ENCODE measurements at regions not wholly inside any gene's neighbourhood (a gene's known extent, or its start where the extent isn't known, plus 50 kb on each side); places are given as distances from the start of the nearest gene placed in this dataset.

DNA sequence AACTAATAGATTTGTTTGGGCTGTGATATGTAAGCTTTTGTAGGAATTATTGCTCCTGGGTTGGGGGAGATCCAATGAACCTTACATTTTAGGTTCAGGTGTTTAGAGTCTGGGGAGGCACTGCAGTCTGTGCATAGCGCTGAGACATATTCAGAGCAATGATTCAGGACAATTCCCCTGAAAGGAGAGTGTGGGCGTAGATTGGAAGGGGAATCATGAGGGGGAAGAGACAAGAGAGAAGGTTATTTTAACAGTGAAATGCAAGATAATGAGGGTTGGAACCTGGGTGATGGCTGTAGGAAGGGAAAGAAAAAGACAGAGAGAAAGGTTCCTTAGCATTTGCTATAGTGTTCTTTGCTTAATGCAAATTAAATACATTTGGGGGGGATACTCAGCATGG lies 1013.4 kb downstream of the REEP3 start:
- H3K4me3 ChIP-seq (ENCODE audit: low read length in 2 of 2): no peak overlapping the region
- 92% methylated on average over 2 of the region's 2 CpGs for WGBS
- no peak for DNase-seq (ENCODE audit: low read depth in 6 of 9, low spot score in 9 of 9)
- H3K4me1 ChIP-seq (ENCODE audit: control insufficient read depth in 2 of 2, insufficient read depth in 2 of 2, low read length in 2 of 2): no peaks in the 10 kb centered on the region
- no peak overlapping the region for H3K27ac ChIP-seq (ENCODE audit: low read depth in 1 of 2, low read length in 1 of 2)
- H3K27me3 ChIP-seq (ENCODE audit: control insufficient read depth in 2 of 2, insufficient read depth in 1 of 2, low read length in 1 of 2): no peaks in the 10 kb centered on the region
- no peaks in the 10 kb centered on the region for H3K36me3 ChIP-seq (ENCODE audit: control insufficient read depth in 2 of 2, insufficient read depth in 2 of 2, low read length in 1 of 2)
- H3K9me3 ChIP-seq (ENCODE audit: control insufficient read depth in 2 of 2, insufficient read depth in 1 of 2, low read length in 1 of 2): no peaks in the 10 kb centered on the region

DNA sequence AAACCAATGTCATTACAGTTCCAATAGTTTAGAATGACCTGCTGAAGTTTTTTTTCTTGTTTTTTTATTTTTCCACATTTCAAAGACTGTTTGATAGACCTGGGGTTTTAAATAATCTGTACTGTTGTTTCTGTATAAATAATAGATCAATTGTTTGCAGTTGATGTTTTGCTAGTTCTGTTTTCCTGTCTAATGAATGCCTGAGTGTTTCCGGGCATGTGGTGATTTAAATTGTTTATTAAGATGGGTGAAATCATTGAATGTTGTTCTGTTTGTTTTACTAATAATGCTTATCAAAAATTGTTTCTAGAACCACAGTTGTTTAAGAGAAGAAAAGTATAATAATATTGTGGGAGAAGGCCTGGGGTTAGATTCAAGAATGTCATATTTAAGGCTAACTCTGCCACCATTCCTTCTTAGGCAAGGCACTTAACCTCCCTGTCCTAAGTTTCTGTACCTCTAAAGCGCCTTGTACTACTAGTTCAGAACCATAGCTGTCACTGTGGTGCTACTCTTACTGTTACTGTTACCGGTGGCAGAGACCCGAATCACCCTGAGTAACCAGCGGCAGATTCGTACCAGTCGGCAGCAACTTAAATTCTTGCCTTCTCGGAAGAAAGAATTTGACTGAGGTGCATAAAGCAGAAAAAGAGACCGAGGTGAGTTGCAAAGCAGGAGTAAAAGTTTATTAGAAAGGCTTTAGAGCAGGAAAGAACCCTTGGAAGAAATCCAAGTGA lies 1014.1 kb downstream of the REEP3 start:
- H3K9me3 ChIP-seq (ENCODE audit: control insufficient read depth in 2 of 2, insufficient read depth in 1 of 2, low read length in 1 of 2): no peaks in the 10 kb centered on the region
- H3K27ac ChIP-seq (ENCODE audit: low read depth in 1 of 2, low read length in 1 of 2): no peak overlapping the region
- no peaks in the 10 kb centered on the region for H3K36me3 ChIP-seq (ENCODE audit: control insufficient read depth in 2 of 2, insufficient read depth in 2 of 2, low read length in 1 of 2)
- WGBS: 93% methylated on average over 9 of the region's 9 CpGs
- no peaks in the 10 kb centered on the region for H3K4me1 ChIP-seq (ENCODE audit: control insufficient read depth in 2 of 2, insufficient read depth in 2 of 2, low read length in 2 of 2)
- H3K4me3 ChIP-seq (ENCODE audit: low read length in 2 of 2): no peak overlapping the region
- no peaks in the 10 kb centered on the region for H3K27me3 ChIP-seq (ENCODE audit: control insufficient read depth in 2 of 2, insufficient read depth in 1 of 2, low read length in 1 of 2)
- no peak for DNase-seq (ENCODE audit: low read depth in 6 of 9, low spot score in 9 of 9)

DNA sequence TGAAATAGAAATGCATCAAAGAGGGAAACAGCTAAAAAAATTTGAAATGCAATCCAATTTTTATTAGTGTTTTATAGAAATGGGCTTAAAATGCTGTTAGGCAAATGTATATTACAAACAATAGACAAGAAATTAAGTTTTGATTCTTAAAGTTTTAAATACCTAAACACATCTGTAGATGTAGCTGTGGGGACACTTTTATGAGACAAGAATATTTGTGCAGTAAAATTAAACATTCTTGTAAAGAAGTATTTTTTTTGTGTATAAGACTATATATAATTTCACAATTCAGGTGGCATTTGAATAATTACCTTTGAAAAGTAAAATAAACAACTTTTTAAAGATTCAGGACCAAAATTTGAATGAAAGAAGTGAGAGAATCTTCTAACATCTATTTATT lies 1015.9 kb downstream of the REEP3 start:
- Histone ChIP-seq H3K27me3 (ENCODE audit: control insufficient read depth in 2 of 2, insufficient read depth in 1 of 2, low read length in 1 of 2) (no peaks in the 10 kb centered on the region), H3K4me3 (ENCODE audit: low read length in 2 of 2) (no peak overlapping the region), H3K36me3 (ENCODE audit: control insufficient read depth in 2 of 2, insufficient read depth in 2 of 2, low read length in 1 of 2) (no peaks in the 10 kb centered on the region), H3K9me3 (ENCODE audit: control insufficient read depth in 2 of 2, insufficient read depth in 1 of 2, low read length in 1 of 2) (no peaks in the 10 kb centered on the region), H3K4me1 (ENCODE audit: control insufficient read depth in 2 of 2, insufficient read depth in 2 of 2, low read length in 2 of 2) (no peaks in the 10 kb centered on the region), H3K27ac (ENCODE audit: low read depth in 1 of 2, low read length in 1 of 2) (no peak overlapping the region)
- no peak for DNase-seq (ENCODE audit: low read depth in 6 of 9, low spot score in 9 of 9)

DNA sequence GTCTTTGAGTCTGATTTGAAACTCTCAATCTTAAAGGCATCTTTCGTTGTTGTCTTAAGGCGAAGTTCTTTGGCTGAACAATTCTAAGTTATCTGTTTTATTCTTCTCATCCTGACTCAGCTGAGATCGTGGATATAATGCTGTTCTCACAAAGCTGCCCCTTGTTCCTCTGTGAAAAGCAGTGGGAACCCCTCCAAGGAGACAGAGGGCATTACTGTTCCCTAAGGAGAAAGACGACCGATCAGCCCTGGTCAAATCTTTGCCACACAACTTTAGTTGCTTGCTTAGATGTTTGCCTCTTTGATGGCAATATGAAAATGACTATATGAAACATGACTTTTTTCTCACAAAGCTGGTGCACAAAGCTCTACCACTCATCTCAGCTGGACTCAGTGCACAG lies 1016.7 kb downstream of the REEP3 start:
- DNase-seq (ENCODE audit: low read depth in 6 of 9, low spot score in 9 of 9): no peak
- 91% methylated on average over 5 of the region's 5 CpGs for WGBS

DNA sequence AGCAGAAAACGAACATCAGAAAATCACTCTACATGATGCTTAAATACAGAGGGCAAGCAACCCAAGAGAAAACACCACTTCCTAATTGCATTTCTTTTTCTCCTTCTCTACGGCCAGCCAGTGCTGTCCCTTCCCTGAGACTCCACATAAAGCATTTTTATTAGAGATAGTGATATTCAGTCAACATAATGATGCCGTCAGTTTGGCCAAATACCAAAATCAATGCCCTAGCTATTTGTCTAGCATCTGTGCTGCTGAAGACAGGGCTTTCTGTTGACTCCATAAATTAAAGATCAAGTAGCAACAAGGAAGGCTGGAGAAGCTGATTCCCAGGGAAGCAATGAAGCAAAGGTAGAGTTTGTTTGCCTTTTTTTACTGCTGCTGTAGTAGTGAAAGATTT lies 1024.9 kb downstream of the REEP3 start:
- DNase-seq (ENCODE audit: low read depth in 6 of 9, low spot score in 9 of 9): no peak
- H3K4me3 ChIP-seq (ENCODE audit: low read length in 2 of 2): no peak overlapping the region
- no peaks in the 10 kb centered on the region for H3K36me3 ChIP-seq (ENCODE audit: control insufficient read depth in 2 of 2, insufficient read depth in 2 of 2, low read length in 1 of 2)
- no peaks in the 10 kb centered on the region for H3K9me3 ChIP-seq (ENCODE audit: control insufficient read depth in 2 of 2, insufficient read depth in 1 of 2, low read length in 1 of 2)
- WGBS: 91% methylated on average over 3 of the region's 3 CpGs
- H3K27ac ChIP-seq (ENCODE audit: low read depth in 1 of 2, low read length in 1 of 2): no peak overlapping the region
- H3K27me3 ChIP-seq (ENCODE audit: control insufficient read depth in 2 of 2, insufficient read depth in 1 of 2, low read length in 1 of 2): no peaks in the 10 kb centered on the region
- no peaks in the 10 kb centered on the region for H3K4me1 ChIP-seq (ENCODE audit: control insufficient read depth in 2 of 2, insufficient read depth in 2 of 2, low read length in 2 of 2)

More for the DNA sequence above, 1016.7 kb downstream of the REEP3 start:
- Histone ChIP-seq H3K27me3 (ENCODE audit: control insufficient read depth in 2 of 2, insufficient read depth in 1 of 2, low read length in 1 of 2) (no peaks in the 10 kb centered on the region), H3K36me3 (ENCODE audit: control insufficient read depth in 2 of 2, insufficient read depth in 2 of 2, low read length in 1 of 2) (no peaks in the 10 kb centered on the region), H3K9me3 (ENCODE audit: control insufficient read depth in 2 of 2, insufficient read depth in 1 of 2, low read length in 1 of 2) (no peaks in the 10 kb centered on the region), H3K4me1 (ENCODE audit: control insufficient read depth in 2 of 2, insufficient read depth in 2 of 2, low read length in 2 of 2) (no peaks in the 10 kb centered on the region), H3K27ac (ENCODE audit: low read depth in 1 of 2, low read length in 1 of 2) (no peak overlapping the region), H3K4me3 (ENCODE audit: low read length in 2 of 2) (no peak overlapping the region)

DNA sequence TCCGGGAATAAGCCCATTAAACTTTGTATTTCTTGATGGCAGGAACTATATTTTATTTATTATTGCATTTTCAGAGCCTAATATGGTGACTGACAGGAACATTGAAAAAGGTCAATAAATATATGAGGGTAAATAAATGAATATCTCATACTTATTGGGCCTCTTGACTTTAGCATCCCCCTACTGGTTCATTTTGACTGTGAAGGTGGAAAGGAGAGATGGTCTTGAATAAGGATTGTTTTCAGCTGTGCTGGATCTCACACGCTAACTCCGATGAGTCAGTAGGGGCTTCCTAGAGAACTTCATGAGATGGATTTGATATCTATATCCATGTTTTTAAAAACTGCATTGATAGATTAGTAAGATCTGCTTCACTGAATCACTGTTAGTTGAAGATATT lies 1026.0 kb downstream of the REEP3 start:
- Histone ChIP-seq H3K27me3 (ENCODE audit: control insufficient read depth in 2 of 2, insufficient read depth in 1 of 2, low read length in 1 of 2) (no peaks in the 10 kb centered on the region), H3K9me3 (ENCODE audit: control insufficient read depth in 2 of 2, insufficient read depth in 1 of 2, low read length in 1 of 2) (no peaks in the 10 kb centered on the region), H3K36me3 (ENCODE audit: control insufficient read depth in 2 of 2, insufficient read depth in 2 of 2, low read length in 1 of 2) (no peaks in the 10 kb centered on the region), H3K4me1 (ENCODE audit: control insufficient read depth in 2 of 2, insufficient read depth in 2 of 2, low read length in 2 of 2) (no peaks in the 10 kb centered on the region), H3K4me3 (ENCODE audit: low read length in 2 of 2) (no peak overlapping the region), H3K27ac (ENCODE audit: low read depth in 1 of 2, low read length in 1 of 2) (no peak overlapping the region)
- WGBS: 95% methylated on average over 3 of the region's 3 CpGs
- no peak for DNase-seq (ENCODE audit: low read depth in 6 of 9, low spot score in 9 of 9)

DNA sequence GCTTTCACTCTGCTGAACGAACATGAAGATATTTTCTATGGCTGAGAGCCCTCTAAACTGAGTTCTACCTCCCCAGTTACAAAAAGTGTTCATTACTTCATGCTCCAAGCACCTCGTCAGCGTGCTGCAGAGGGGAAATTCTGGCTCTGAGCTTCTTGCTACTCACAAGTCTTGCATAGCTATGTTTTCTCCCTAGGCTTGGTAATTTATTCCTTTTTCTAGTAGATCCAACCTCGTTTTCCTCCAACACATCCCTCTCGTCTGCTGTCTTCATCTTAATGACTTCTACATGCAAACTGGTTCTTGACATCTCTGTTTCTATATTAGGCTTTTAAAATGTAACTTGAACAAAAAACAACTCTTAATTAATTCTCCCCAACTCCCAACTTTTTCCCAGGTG lies 1034.5 kb downstream of the REEP3 start:
- no peak for DNase-seq (ENCODE audit: low read depth in 6 of 9, low spot score in 9 of 9)

DNA sequence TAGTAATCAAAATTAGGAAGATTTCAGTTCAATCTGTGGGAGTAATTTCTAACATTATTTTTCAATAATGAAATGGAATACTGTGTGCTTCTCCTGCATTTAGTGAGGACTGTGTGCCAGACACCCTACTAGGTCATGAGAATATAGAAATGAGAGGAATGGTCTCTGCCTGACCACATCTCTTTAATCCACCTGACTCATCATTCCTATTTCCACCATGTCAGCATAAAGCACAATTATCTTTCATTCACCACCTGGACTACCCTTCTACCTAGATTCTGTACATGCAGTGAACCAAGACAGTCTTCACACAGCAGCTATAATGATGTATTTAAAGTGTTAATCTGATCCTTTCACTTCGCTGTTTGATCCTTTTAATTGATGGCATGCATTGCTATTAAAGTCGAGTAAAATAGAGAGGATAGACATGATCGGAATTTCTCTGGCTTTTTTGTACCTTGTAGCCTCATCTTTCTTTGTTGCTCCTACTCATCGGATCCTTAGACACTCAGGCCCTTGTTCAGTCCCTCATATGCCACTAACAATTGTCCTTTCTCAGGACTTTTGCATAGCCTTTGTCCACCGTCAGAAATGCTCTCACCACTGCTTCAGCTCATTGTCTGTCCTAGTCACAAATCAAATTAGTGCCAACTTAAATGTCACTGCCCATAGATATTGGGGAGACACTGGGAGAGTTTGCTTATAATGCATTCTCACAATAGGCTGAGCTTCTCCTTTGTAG lies 1037.1 kb downstream of the REEP3 start:
- Histone ChIP-seq H3K4me3 (ENCODE audit: low read length in 2 of 2) (no peak overlapping the region), H3K27ac (ENCODE audit: low read depth in 1 of 2, low read length in 1 of 2) (no peak overlapping the region), H3K9me3 (ENCODE audit: control insufficient read depth in 2 of 2, insufficient read depth in 1 of 2, low read length in 1 of 2) (no peaks in the 10 kb centered on the region), H3K36me3 (ENCODE audit: control insufficient read depth in 2 of 2, insufficient read depth in 2 of 2, low read length in 1 of 2) (no peaks in the 10 kb centered on the region), H3K27me3 (ENCODE audit: control insufficient read depth in 2 of 2, insufficient read depth in 1 of 2, low read length in 1 of 2) (no peaks in the 10 kb centered on the region), H3K4me1 (ENCODE audit: control insufficient read depth in 2 of 2, insufficient read depth in 2 of 2, low read length in 2 of 2) (no peaks in the 10 kb centered on the region)
- DNase-seq (ENCODE audit: low read depth in 6 of 9, low spot score in 9 of 9): no peak
- 87% methylated on average over 5 of the region's 5 CpGs for WGBS

More for the DNA sequence above, 1034.5 kb downstream of the REEP3 start:
- H3K27me3 ChIP-seq (ENCODE audit: control insufficient read depth in 2 of 2, insufficient read depth in 1 of 2, low read length in 1 of 2): no peaks in the 10 kb centered on the region
- H3K4me3 ChIP-seq (ENCODE audit: low read length in 2 of 2): no peak overlapping the region
- H3K4me1 ChIP-seq (ENCODE audit: control insufficient read depth in 2 of 2, insufficient read depth in 2 of 2, low read length in 2 of 2): no peaks in the 10 kb centered on the region
- H3K27ac ChIP-seq (ENCODE audit: low read depth in 1 of 2, low read length in 1 of 2): no peak overlapping the region
- H3K36me3 ChIP-seq (ENCODE audit: control insufficient read depth in 2 of 2, insufficient read depth in 2 of 2, low read length in 1 of 2): no peaks in the 10 kb centered on the region
- no peaks in the 10 kb centered on the region for H3K9me3 ChIP-seq (ENCODE audit: control insufficient read depth in 2 of 2, insufficient read depth in 1 of 2, low read length in 1 of 2)
- 85% methylated on average over 5 of the region's 5 CpGs for WGBS

DNA sequence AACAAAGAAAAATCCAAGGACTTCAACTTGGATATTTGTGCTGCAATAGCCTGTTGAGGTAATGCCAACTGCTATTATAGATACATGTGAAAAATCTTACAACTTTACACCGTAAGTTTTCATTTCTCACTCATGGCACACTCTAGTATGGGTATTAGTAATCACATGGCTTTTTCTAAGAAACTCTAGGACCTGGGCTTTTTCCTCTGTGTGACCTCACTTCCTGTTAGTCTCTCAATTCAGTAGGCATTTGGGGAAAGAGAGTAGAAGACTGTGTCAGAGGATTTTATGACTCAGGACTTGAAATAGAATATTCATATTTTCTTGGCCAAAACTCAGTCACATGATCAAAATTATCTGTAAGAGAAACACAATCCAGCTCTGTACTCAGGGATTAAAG lies 1049.9 kb downstream of the REEP3 start:
- no peaks in the 10 kb centered on the region for H3K4me1 ChIP-seq (ENCODE audit: control insufficient read depth in 2 of 2, insufficient read depth in 2 of 2, low read length in 2 of 2)
- peaks cover 0 to 14% of the 10 kb centered on the region in 2 donors for H3K9me3 ChIP-seq (ENCODE audit: control insufficient read depth in 2 of 2, insufficient read depth in 1 of 2, low read length in 1 of 2)
- WGBS: 93% methylated on average over 1 of the region's 1 CpG
- no peaks in the 10 kb centered on the region for H3K36me3 ChIP-seq (ENCODE audit: control insufficient read depth in 2 of 2, insufficient read depth in 2 of 2, low read length in 1 of 2)
- no peak overlapping the region for H3K4me3 ChIP-seq (ENCODE audit: low read length in 2 of 2)
- no peak for DNase-seq (ENCODE audit: low read depth in 6 of 9, low spot score in 9 of 9)
- H3K27me3 ChIP-seq (ENCODE audit: control insufficient read depth in 2 of 2, insufficient read depth in 1 of 2, low read length in 1 of 2): no peaks in the 10 kb centered on the region
- H3K27ac ChIP-seq (ENCODE audit: low read depth in 1 of 2, low read length in 1 of 2): no peak overlapping the region

Data from thymus (tissue), 11 donors.